Hippocampal formation (tissue), 2 donors: ENCODE measurements at regions not wholly inside any gene's neighbourhood (a gene's known extent, or its start where the extent isn't known, plus 50 kb on each side); places are given as distances from the start of the nearest gene placed in this dataset.

Experiments used
- DNase-seq, 2 donors: peaks; one replicate each; lab custom pipeline; 2025; lab: John Stamatoyannopoulos, UW

- DNase-seq = no peak
These were observed 368.4 kb upstream of the IL12A start for GRCh38 chr3:159620281-159620680.

GRCh38 chr3:159620873-159621272 lies 367.8 kb upstream of the IL12A start:
- no peak for DNase-seq

- DNase-seq = no peak
These were observed 364.0 kb upstream of the IL12A start for GRCh38 chr3:159624616-159625015.

DNA sequence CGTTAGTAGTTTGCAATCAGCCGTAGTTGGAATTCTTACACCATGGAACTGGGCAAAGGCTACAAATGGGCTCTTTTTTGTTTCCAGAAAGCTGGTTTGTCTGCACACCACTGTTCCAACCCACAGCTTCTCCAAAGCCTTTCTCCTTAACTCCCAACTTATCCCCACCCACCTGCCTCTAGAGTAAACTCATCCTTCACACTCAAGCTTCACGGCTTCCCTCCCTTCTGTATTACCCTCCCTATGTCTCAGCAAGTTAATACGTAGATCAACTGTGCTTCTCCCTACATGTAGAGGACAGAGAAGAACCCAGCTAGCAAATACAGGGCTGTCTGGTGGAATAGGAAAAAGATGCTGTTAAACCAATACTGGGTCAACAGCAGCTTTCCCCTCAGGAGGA lies 363.0 kb upstream of the IL12A start:
- no peak for DNase-seq

DNA sequence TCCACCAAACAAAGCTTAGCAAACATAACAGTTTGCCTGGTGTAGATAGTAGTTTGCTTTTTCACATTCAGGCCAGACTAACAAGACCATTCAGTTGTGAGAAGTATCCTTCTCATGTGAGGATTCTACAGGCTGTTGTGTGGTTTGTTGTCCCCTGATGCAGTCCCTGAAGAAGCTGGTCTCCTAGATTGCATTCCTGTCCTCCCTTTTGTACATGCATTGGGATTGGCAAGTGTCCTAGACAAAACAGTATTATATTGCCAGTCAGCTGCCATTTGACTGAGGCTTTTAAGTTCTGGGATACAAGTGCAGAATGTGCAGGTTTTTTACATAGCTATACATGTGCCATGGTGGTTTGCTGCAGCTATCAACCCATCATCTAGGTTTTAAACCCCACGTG lies 362.0 kb upstream of the IL12A start:
- DNase-seq = no peak

- no peak for DNase-seq
These were observed 361.4 kb upstream of the IL12A start for GRCh38 chr3:159627229-159627628.

DNA sequence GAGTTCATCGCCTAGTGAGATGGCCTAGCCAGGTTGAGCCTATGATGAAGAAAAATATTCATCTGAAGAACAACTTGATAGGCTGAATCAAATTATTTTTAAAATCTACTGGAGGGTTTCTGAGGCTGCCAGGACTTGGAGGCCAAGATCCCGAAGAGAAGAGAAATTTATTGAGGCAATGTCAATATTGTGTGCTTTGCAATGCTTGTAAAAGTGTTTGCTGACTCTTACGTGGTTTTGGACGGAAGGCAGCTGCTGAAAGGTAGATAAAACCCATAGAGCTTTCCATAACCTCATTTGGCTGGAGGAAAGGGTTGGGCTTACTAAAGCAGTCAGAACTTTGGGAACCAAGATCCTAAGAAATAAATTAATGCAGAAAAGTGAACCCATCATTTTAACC lies 361.0 kb upstream of the IL12A start:
- DNase-seq = no peak

GRCh38 chr3:159629329-159630084 lies 359.1 kb upstream of the IL12A start:
- DNase-seq = no peak

GRCh38 chr3:159631226-159631625 lies 357.4 kb upstream of the IL12A start:
- no peak for DNase-seq

- no peak for DNase-seq
These were observed 356.5 kb upstream of the IL12A start for GRCh38 chr3:159632128-159632527.

- DNase-seq = no peak
These were observed 355.8 kb upstream of the IL12A start for GRCh38 chr3:159632851-159633250.

- DNase-seq = no peak
These were observed 354.2 kb upstream of the IL12A start for GRCh38 chr3:159634483-159634882.

- DNase-seq = no peak
These were observed 353.5 kb upstream of the IL12A start for GRCh38 chr3:159635047-159635641.

GRCh38 chr3:159637883-159638542 lies 350.6 kb upstream of the IL12A start:
- DNase-seq = no peak

- no peak for DNase-seq
These were observed 348.4 kb upstream of the IL12A start for GRCh38 chr3:159640225-159640624.

DNA sequence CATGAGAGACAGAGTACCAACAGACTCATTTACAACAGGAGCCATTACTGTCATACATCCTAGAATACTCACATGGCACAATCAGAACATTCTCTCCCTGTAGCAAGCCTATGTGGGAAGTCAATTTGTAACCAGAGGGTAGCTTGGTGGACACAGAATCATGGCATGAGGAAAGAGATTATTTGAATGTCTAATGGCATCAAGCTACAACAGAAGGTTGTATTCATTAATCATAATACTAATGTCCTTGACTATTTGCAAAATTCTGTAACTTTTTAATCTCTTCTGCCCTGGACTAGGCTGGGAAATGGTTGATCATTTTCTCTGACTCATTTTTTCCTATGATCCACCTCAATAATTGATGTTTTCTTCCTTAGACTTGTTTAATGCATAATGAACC lies 345.2 kb upstream of the IL12A start:
- no peak for DNase-seq

GRCh38 chr3:159645874-159646273 lies 342.8 kb upstream of the IL12A start:
- DNase-seq = no peak

DNA sequence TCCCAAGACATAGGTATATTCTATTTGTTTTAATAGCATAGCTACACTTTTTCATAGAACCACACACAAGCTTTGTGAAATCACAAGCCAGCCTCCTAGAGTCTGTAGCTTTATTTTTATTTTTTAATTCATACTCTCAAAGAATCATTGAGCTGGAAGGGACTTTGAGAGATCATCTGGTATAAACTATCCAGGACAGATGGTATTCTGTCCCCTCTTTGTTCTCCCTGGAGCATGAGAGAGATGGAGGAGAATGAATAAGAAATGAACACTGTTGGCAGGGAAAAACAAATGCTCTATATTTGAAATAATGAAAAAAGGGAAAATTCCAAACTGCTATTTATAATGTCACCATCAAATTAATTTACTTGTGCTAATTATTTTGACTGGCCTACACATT lies 338.7 kb upstream of the IL12A start:
- DNase-seq = no peak

GRCh38 chr3:159650726-159651125 lies 337.9 kb upstream of the IL12A start:
- DNase-seq = no peak

- DNase-seq = no peak
These were observed 336.2 kb upstream of the IL12A start for GRCh38 chr3:159652452-159652851.

DNA sequence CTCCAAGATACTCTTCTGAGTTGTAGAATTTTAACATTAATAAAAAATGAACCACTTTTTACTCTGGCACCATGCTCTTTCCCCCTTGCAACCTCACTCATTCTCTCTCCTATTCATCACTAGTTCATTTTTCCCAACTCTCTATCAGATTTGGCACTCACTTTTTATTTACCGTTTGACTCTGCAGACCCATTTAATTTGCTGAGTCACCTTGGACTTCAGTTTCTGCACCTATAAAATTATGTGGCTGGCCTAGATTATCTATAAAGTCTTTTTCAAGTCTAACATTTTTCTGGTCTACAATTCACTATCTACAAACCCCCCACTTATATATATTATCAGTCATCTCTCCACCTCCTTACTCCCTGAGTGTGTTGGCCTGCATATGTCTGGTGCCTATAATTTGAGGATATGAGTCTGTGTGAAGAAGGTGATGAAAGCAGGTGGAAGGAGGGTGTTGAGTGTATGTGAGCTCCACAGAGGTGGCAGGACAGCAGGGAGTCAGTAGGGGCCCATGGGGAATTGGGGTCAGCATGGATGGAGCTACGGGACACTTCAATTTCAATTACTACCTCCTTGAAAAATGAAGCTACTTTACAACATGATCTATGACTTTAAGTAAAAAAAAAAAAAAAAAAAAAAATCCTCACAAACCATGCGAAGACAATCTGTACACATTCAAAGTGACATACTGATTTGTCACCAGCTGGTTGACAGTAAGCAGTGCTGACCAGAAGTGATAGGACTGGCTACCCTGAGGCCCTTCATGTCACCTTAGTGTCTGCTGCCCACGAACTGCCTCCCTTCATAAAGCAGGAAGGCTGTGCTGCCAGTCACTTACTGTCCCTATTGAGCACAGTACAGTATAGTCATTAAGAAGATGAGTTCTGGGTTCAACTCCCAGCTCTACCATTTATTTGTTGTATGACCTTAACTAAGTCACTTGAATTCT lies 334.2 kb upstream of the IL12A start:
- DNase-seq = no peak

DNA sequence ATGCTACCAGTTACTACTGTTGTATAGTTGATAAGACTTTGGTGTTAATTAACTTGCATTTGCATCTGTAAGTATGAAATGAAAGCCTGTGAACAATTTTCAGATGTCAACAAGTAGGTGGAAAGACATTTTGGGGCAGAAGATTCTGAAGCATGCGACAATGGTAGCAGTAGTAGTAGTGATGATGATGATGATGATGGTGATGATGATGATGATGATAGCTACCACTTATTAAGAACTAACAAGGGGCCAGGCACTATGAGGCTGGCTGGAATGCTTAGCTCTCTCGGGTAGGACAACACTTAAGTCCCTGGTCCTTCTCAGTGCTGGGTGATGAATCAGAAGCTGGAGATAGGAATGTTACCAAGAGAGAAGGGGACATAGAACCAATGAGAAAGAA lies 333.4 kb upstream of the IL12A start:
- no peak for DNase-seq
